HK-2 (cell line): ENCODE measurements at regions not wholly inside any gene's neighbourhood (a gene's known extent, or its start where the extent isn't known, plus 50 kb on each side); places are given as distances from the start of the nearest gene placed in this dataset.

ENCODE experiments used
- DNase-seq: peaks from one replicate; pipeline ENCODE4 v3.0.0-alpha.2; 2018; ENCODE audit not compliant: unreplicated experiment

DNA sequence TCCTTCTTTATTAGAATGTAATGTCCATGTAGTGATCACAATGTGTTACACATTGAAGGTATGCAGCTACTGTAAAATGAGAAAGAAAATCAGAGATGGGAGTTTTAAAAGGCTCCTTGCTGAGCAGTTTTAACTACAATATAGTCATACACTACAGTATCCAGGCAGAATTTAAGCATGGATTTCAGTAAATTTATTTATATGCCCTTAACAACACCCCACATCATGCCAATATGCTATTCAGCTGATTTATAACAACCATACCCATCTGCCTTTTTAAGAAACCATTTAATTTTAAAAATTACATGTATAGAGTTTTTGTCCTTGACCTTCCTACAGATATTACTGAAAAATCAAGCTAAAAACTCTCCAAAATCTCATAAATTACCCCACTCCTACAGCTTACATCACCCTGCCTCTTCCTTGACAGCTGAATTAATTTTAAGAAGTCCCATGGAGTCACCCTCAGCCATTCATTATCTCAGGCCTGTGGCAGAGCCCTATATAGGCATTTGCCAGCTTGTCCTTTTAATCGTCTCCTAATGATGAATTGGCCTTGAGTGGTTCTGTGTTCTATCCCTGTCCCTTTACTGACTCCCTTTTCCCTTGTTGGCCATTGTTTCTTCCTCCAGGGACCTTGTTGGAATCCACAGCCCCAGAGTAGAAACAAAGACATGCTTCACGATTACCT is 797.6 kb upstream of the ARRDC4 start:
- DNase-seq: no peak

DNA sequence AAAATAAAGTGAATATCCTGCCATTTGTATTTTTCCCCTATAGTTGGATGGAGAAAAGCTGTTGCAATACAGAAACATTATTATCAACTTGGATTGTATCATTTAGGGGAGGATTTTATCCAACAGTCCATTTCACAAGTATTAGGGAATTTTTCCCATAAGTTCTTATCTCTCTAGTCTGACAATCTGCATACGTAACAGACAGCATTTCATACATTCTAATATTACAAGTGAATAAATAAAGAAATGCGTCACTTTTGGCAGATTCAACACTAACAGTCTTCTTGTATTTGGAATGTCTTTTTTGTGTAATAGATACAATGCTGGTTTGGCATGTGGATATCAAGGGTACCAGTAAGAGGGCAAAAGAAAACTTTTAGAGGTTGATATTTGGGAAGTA is 795.3 kb upstream of the ARRDC4 start:
- DNase-seq: no peak

DNA sequence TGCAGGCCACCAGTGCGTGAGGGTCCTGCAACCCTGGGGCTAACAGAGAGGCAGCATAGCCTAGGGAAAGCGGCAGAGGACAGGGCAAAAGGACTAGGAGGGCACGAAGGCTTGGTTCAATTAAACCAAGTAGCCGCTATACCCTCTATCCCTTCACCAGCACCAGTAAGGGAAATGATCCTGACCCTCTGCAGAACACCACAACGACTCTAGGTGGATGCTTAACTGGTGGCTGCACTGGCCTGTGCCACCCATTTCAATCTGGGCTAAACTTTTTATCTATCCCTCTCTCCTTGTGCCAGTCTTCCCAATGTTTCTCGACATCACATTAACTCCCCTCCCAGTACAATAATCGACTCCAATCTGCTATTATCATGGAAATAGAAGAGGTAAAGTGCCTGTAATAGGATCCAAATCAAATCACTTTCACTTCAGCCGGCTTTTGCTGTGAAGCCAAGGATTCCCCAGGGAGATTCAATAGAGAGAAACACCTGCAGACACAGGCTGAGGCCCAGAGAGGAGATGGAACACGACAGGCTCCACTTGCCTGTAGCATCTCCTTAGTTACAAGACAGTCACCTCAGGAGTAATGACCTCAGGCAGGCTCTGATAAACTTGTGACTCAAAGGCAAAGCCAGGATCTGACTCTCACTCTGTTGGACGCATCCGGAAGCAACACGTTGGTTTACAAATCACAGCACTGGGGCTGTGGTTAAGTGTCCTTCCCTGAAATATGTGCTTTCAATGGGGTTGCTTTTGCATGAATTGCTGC is 791.6 kb upstream of the ARRDC4 start:
- DNase-seq: no peak

DNA sequence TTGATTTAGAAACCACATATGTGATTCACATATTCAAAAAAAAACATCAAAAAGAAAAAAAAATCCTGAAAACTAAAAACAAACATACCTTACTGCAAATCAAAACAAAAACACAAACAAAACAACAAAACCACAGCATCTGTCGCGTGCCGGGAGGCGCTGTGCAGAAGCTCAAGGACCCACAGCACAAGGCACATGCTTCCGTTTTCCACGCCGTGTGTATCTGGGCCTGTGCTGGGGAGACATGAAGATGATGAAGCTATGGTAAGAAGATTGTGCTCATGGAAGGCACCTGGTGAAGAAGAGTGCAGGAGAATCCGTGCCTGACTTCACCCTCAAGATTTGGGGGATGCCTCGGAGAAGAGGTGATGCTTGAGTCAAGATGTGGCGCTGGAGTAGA is 788.9 kb upstream of the ARRDC4 start:
- no peak for DNase-seq

DNA sequence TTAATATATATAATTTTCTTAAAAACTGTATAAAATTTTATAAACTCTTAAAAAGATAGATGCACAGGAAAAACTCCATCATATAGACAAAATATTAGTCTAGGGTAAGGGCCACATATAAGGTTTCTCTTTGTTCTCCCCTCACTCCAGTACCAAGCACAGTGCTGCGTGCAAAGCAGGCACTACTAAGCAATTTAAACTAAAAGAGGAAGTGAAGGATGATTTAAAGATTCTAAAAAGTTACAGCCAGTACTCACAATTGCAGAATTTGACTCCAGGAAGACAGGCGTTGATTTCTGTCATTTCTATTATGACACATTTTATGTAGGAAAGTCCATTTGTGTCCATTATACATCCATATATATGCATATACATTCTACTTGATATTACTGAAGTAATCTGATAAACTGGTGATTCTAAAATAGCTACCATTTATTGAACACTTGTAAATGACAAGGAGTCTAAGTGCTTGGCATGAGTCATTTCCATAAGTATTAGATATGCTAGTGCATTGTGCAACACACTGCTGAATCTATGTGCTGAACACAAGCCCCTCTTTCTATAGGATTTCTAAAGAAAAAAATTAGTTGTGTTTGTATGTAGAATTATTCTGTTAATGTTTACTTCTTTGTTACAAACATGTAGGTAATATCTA is 785.5 kb upstream of the ARRDC4 start:
- DNase-seq: no peak

DNA sequence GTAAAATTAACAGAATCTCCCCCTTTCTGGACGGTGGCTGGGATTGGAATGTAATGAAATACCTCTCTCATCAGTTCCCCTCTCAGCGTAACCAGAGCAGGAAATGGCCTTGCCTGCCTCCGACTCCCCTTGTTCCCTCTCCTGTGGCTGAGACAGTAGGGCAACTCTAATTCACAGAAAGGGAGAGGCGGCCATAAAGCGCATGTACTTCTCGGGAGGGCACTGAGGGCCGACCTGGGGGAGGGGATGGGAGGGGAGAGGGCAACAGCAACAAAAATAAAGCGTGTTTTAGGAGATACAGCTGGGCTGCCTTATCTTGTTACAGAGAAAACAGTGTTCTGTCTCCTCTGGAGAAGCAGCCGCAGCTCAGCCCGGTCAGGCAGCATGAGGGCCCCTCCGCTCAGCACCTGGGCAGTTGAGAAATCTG is 783.3 kb upstream of the ARRDC4 start:
- no peak for DNase-seq

DNA sequence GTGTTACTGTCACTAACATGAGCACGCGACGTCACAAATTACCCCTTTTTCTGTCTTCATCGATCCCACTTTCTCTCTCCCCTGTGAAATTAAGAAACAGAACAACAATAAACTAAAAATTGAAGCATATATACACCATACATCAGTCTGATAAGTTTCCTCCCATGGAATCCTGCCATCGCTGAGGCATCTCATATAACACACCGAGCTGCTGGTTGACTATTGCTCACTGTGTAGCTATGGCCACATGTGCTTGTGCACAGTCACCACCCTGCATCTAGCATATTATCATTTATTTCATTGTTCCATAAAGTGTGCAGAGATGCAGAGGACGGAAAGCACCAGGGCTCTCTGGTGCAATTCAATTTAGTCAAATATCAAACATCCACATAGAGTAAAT is 777.9 kb upstream of the ARRDC4 start:
- no peak for DNase-seq

DNA sequence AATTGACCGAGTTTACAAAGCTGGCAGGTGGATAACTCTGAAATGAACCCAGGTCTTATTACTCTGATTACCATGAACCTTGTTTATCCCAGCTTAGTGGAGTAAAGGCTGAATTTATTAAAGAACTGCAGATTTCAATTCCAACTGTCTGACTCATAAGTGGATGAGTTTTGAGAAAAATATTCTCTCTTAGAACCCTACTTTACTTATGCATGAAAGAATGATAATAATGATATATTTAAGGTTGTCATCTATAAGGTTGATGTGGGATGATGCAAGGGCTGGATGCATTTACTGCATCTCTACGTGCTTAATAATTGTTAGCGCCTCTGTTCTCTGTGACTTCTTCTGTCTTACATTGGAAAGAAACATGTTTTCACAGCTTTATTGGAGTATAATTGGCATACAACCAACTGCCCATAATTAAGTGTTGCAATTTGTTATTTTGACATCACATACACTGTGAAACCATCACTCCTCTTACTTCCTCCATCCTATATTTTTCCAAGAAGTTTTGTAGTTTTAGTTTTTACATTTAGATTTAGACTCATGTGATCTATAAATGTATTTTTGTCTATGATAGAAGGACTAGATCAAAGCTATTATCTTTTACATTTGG is 771.2 kb upstream of the ARRDC4 start:
- no peak for DNase-seq

DNA sequence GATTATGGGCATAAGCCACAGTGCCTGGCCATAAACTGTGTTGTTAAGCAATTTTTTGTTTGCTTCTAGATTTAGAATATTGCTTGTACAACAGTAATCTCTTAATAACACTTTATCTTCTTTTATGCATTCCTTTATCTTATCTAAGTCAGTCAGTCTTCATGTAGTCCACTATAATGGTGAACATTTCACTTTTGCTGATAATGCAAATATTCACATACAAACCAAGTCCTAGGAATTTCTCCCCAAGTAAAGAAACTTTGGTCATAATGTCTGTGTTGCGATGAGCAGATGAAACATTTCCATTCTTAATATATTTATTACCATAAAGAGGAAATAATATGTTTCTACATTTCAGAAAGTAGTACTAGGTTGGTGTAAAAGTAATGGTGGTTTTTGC is 765.8 kb upstream of the ARRDC4 start:
- DNase-seq: no peak

DNA sequence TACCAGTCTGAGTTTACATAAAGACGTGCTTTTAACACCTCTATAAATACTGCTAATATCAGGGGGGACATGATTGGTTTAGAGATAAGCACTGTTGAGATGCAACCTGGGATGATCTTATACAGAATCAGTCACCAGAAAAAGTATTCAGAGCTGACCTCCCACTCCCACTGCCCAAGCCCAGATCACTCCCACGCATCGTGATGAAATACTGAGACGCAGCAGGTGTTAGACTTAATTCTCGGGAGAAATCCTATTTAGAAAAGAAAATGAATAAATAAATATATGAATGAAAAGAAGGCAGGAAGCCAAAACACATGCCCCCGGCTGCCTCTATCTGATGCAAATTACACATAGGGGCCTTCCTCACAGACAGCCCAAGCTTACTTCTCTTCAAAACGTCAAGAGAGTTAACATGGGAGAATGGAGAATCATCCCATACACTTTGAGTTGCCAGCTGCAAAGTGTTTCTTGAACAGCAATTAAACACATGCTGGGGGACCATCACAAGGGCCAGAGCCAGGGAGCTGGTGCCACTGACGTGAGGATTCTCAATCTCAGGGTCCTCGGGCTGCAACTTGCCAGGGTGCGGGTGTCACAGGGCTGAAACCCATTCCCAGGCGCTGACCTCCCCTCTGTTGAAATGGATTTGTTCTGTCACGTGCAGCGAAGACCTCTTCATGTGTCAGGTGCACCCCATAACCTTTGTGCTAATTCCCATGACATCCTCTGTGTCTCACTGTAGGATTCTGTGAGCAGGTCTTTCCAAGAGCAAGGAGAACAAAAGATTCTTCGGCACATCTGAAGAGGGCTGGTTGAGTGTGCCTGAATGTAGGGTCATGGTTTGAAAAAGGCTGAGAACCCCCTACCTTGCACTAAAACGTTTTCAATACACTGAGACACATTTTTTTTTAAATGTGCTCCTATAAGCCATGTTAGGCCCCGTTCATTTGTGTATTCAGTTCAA is 764.2 kb upstream of the ARRDC4 start:
- DNase-seq: no peak

DNA sequence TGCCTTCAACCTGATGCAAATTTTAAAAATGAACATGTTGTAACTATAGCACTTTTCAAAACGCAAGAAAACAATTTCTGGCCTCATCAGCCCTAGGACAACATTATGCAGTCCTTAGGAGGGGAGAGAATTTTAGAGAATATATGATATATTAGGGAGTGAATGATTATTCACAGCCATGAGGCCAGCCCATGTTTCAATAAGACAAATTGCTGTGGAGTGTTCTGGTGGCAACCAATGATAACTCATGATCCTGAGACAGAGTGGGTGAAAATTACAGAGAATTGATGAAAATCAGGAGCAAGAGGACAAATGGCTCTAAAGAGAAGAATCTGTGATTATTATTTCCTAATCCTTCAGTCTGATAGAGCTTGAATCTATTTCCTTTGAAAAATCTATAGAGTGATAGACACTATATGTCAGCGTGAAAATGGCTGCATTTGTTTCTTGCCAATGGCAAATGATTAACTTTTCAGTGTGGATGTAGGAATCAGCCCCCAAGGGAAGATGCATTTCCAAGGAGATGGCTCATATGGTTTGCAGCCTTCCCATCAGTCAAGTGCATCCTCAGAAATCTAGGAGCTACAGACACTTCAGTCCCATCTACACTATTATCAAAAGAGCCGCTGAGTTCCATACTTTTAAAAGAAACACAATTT is 761.0 kb upstream of the ARRDC4 start:
- DNase-seq: no peak

DNA sequence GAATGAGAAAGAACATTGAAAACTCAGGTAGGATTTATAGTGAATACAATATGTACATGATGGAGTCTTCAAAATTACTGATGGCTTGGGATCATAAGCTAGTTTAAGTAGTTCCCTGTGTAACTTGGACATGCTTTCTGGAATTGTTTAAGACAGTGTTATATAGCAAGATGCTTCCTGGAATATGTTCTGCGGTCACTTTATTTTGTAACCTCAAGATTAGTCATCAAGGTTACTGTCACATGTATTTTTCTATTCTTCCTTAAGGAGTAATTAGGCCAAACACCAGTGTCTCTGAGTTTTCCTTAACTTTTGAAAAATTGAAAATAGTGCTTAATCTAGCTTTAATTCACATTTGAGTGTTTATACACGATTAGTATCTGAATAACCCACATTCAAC is 760.3 kb upstream of the ARRDC4 start:
- DNase-seq: no peak

DNA sequence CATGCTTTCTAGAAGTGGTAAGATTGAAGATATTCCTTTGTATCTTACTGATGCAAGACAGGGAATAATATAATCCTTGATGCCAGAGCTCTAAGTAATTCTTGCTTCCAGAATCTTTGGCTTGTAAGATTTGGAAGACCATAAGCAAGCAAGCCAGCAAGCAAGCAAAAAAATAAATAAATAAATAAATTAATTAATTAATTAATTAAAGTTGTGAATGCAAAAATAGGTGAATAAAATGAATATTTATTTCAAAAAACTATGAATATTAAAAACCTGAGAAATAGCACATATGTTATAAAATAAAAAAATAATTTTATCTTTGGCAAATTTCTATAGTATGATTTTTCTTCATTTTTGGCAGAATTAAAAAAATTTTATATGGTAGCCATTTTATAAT is 750.2 kb upstream of the ARRDC4 start:
- no peak for DNase-seq

DNA sequence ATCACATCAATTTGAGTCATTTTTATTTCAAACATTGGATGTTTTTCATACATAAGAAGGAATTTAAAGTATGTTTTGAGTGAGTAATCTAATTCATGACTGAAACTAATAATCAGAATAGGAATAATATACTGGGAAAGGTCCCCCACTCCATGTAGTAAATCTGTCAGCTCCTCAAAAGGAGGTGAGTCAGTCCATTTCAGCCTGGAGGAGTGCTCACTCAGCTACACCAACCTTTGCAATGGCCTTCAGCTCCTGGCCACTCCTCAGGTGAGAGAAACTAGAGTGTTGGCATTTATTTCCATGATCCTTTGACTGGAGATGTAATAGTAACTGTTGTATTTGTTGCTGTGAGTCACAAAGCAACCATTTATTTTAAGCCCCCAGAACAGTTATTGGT is 744.9 kb upstream of the ARRDC4 start:
- no peak for DNase-seq

DNA sequence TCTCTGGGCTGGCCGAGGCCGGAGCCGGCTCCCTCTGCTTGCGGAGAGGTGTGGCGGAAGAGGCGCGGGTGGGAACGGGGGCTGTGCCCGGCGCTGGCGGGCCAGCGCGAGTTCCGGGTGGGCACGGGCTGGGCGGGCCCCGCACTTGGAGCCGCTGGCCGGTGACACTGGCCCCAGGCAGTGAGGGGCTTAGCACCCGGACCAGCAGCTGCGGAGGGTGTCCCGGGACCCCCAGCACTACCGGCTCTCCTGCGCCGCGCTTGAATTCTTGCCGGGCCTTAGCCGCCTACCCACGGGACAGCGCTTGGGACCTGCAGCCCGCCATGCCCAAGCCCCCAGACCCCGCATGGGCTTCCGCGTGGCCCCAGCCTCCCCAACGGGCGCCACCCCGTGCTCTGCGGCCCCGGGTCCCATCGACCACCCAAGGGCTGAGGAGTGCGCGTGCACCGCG is 736.3 kb upstream of the ARRDC4 start:
- DNase-seq: no peak

DNA sequence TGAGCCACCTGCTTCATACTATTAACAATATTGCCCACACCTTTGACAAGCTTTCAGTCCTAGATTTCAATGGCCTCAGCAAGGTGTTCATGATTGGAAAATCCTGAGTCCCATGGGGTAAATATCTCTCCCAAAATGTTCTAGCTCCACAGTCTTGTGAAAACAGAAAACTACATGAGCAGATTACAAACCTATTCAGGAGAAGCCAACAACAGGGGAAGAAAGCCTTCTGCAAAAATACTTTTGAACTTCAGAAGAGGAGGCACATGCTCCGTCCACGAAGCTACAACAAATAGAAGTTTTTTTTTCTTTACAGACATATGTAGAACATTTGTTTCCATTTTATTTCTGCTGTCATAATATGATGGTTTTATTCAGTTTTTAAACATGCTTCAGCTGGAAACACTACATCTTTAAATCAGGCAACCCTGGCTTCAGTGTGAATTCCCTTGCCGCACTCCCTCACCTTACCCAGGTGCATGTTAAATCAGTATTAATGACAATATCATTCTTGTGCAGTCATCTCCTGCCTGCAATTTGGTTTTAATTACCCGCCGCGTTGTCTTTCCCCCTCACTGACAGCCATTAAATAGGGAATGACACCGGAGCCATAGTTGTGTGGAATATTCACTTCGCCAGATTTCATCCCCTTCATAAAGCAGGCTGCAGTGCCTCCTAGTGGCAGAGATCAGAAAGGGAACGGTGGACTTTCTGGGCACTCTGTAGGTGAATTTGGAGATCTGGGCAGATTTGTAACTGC is 725.5 kb upstream of the ARRDC4 start:
- peak; percentile 36 for DNase-seq

DNA sequence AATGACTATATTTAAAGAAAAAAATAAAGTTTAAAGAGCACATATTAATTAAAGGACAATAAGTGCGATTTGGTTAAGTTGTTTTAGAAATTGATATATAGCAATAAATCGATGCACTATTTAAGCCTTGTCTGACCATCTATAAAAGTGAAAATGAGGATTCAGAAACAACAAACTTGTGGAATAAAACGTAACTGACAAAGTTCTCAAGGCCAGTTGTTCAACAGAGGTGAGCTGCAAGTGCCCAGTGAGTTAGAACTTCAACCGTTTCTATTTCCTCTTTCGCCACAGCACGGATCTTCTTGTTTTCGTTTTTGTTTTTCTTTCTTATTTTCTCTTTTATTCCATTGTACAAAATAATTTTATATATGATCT is 724.9 kb upstream of the ARRDC4 start:
- DNase-seq: no peak

DNA sequence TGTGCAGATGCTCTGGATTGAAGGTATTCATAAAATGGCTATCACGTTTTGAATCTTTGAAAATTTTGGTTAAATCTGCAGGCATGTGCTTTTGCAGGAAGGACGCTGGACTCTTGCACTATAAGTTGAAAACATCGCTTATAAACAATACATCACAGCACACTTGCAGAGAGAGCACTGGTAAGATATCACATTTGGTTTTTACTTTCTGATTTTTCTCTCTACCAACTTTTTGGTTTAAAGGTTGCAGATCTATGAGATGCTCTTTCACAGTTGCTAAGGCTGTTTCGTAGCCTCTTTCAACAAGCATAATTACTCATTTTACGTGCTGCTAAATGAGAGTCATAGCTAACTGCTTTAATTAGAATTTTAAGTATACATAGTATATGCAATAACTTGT is 724.4 kb upstream of the ARRDC4 start:
- DNase-seq: no peak

DNA sequence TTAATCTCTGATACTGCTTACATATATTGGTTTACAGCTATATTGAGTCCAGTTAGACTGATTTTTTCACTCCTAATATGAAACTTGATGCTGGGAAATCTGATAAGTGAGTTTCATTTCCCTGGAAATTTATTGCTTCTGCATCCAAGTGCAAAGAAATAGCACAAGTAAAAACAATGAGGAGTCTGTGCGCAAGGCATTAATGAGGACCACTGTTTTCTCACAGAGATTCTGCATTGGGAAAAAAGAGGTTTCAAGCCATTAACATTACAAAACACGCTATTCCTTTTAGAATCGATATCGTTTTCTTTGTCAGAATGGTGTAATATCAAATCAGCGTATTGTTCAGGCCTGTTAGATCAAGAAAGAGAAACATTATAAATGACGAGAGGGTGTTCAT is 723.3 kb upstream of the ARRDC4 start:
- no peak for DNase-seq

DNA sequence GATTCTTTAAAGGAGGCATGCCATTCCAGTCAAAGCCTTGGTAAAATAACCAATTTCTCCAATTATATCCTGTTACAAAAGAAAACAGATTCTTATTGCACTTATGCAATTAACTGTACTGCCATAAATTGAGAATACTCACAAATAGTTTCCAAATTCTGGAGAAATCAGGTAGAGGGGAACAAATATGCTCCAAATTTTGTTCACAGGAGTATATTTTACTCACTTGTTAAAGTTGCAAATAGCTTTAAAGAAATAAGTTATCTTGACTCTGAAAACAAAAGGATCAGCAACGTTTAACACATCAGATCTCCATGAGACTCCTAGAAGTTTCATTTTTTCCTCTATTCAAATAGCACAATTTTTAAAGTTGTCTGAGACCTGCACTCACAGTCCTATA is 712.1 kb upstream of the ARRDC4 start:
- DNase-seq: no peak
